HL-60 (cell line): ENCODE measurements at regions not wholly inside any gene's neighbourhood (a gene's known extent, or its start where the extent isn't known, plus 50 kb on each side); places are given as distances from the start of the nearest gene placed in this dataset.

Experiments
- DNase-seq, 2 experiments: peaks; one replicate each; pipeline ENCODE4 v3.0.0-alpha.2; 2010 to 2020; ENCODE audit warnings: low read depth in 1 of 2, low spot score in 1 of 2
- H3K27ac ChIP-seq: fragments of 250-450 bp; sonication (Bioruptor Pico); replicated peaks from 2 replicates; pipeline ENCODE4 v1.5.1; 2020; ENCODE audit warnings: mild to moderate bottlenecking, moderate library complexity
- H3K27me3 ChIP-seq: fragments of 250-450 bp; sonication (Bioruptor Pico); 2 replicates; pipeline ENCODE4 v1.5.1; 2021; ENCODE audit warnings: mild to moderate bottlenecking, moderate library complexity; ENCODE audit not compliant: insufficient read depth, poor library complexity, severe bottlenecking
- H3K4me3 ChIP-seq: replicated peaks from 2 replicates; pipeline ENCODE4 v1.5.1; 2011; ENCODE audit warnings: mild to moderate bottlenecking, control low read depth, low read length; ENCODE audit not compliant: insufficient read depth
- CTCF ChIP-seq: IDR thresholded peaks from one replicate; pipeline ENCODE4 v1.5.1; 2011; ENCODE audit warnings: low read length, control low read depth, inconsistent platforms; ENCODE audit not compliant: insufficient read depth
- GABPA ChIP-seq: IDR thresholded peaks from 2 replicates; pipeline ENCODE4 v1.6.1; 2012; ENCODE audit warnings: low read depth
- POLR2AphosphoS5 ChIP-seq: IDR thresholded peaks from 2 replicates; pipeline ENCODE4 v1.6.1; 2012; ENCODE audit warnings: low read depth
- REST ChIP-seq: IDR thresholded peaks from 2 replicates; pipeline ENCODE4 v1.6.1; 2012; ENCODE audit warnings: low read depth; ENCODE audit not compliant: insufficient replicate concordance
- SPI1 ChIP-seq: IDR thresholded peaks from 2 replicates; pipeline ENCODE4 v1.6.1; 2012; ENCODE audit warnings: low read depth, mild to moderate bottlenecking, borderline replicate concordance

DNA sequence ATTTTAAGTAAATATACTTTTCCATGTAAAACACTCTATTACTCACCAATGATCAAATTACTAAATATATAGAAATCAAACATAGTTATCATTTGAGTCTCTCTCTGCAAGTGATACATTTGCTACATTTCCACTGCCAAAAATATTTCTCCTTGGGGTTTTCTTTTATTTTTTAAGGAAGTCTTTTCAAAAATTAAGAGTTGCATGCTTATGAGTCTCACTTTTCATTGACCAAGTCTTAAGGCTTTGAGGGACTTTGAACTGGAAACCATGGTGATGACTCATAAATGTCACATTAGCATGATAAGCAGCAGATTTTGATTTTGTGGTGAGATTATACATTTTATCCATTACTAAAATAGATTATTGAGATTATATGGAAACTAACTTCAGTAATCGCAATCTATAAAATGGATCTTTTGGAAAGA lies 152.9 kb downstream of the FAM124B start:
- Histone ChIP-seq H3K27me3 (no peaks in the 10 kb centered on the region), H3K4me3 (no peak overlapping the region), H3K27ac (no peak overlapping the region)
- DNase-seq, result no peak
- TF ChIP-seq POLR2AphosphoS5, result no peak
- TF ChIP-seq CTCF, result no peak
- TF ChIP-seq REST, result no peak
- TF ChIP-seq GABPA, result no peak
- no peak for TF ChIP-seq SPI1

GRCh38 chr2:224242561-224242960 lies 159.3 kb downstream of the FAM124B start:
- H3K4me3 ChIP-seq, result no peak overlapping the region
- no peaks in the 10 kb centered on the region for H3K27me3 ChIP-seq
- DNase-seq, result no peak
- no peak overlapping the region for H3K27ac ChIP-seq
- TF ChIP-seq POLR2AphosphoS5 (no peak), GABPA (no peak), CTCF (no peak), SPI1 (no peak)

GRCh38 chr2:224241812-224242211 lies 160.1 kb downstream of the FAM124B start:
- Histone ChIP-seq H3K4me3 (no peak overlapping the region), H3K27me3 (no peaks in the 10 kb centered on the region), H3K27ac (no peak overlapping the region)
- TF ChIP-seq POLR2AphosphoS5, result no peak
- TF ChIP-seq GABPA, result no peak
- TF ChIP-seq REST, result no peak
- no peak for TF ChIP-seq SPI1
- no peak for TF ChIP-seq CTCF
- DNase-seq, result no peak

DNA sequence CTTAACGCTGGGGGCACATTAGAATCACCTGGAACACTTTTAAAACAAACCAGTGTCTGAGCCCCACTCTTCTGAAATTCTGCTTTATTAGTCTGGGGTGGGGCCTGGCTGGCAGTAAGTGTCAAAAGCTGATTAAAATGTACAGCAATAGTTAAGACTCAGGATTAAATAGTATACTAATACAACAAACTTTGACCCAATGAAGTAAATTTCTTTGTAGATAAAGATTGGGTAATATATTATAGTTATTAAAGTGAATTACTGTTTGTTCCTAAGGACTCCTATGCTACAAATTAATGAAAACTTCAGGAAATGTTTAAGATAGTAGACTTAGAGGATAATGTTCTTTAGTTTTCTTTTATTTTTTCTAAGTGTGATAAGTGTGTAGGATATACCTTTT lies 160.9 kb downstream of the FAM124B start:
- Histone ChIP-seq H3K4me3 (no peak overlapping the region), H3K27ac (no peak overlapping the region), H3K27me3 (no peaks in the 10 kb centered on the region)
- DNase-seq, result no peak
- TF ChIP-seq POLR2AphosphoS5 (no peak), GABPA (no peak)
